CD4-positive, alpha-beta T cell treated with Interleukin-4 for 1 hour (primary cell): ENCODE measurements at regions not wholly inside any gene's neighbourhood (a gene's known extent, or its start where the extent isn't known, plus 50 kb on each side); places are given as distances from the start of the nearest gene placed in this dataset.
"Not testable (repeated sequence)": the region's sequence is repeated elsewhere in the genome, so short reads cannot be mapped to it uniquely, and the experiment has no call there.

Source experiments
- DNase-seq, 2 donors: peaks; one replicate each; pipeline ENCODE4 v3.0.0-alpha.2; 2020 to 2022

- DNase-seq = not testable (repeated sequence)
Observed at GRCh38 chrX:124181515-124181914, 150.9 kb upstream of the TEX13D start.

- DNase-seq = no peak
Observed at GRCh38 chrX:124190440-124190839, 142.0 kb upstream of the TEX13D start.

- no peak for DNase-seq
Observed at GRCh38 chrX:124194199-124194598, 138.3 kb upstream of the TEX13D start.

GRCh38 chrX:124194901-124195300 lies 137.6 kb upstream of the TEX13D start:
- no peak for DNase-seq

GRCh38 chrX:124203311-124203710 lies 129.1 kb upstream of the TEX13D start:
- DNase-seq = no peak

GRCh38 chrX:124208660-124209059 lies 123.8 kb upstream of the TEX13D start:
- DNase-seq = peak in 1 of 2 donors; percentile 16

GRCh38 chrX:124209792-124210576 lies 122.5 kb upstream of the TEX13D start:
- DNase-seq = no peak

GRCh38 chrX:124211312-124211942 lies 121.0 kb upstream of the TEX13D start:
- peak; percentile 25 to 67 for DNase-seq

- peak; percentile 30 to 48 for DNase-seq
Observed at GRCh38 chrX:124212622-124213021, 119.8 kb upstream of the TEX13D start.

- no peak for DNase-seq
Observed at GRCh38 chrX:124215786-124216185, 116.7 kb upstream of the TEX13D start.

GRCh38 chrX:124216396-124217115 lies 115.9 kb upstream of the TEX13D start:
- no peak for DNase-seq

GRCh38 chrX:124217304-124218251 lies 114.9 kb upstream of the TEX13D start:
- peak; percentile 50 to 71 for DNase-seq

- peak in 1 of 2 donors; percentile 28 for DNase-seq
Observed at GRCh38 chrX:124223524-124223923, 108.9 kb upstream of the TEX13D start.

GRCh38 chrX:124224528-124224927 lies 107.9 kb upstream of the TEX13D start:
- no peak for DNase-seq

GRCh38 chrX:124226129-124226528 lies 106.3 kb upstream of the TEX13D start:
- DNase-seq = peak in 1 of 2 donors; percentile 16

GRCh38 chrX:124228849-124229248 lies 103.6 kb upstream of the TEX13D start:
- no peak for DNase-seq

GRCh38 chrX:124229374-124229773 lies 103.1 kb upstream of the TEX13D start:
- no peak for DNase-seq

- no peak for DNase-seq
Observed at GRCh38 chrX:124230655-124231450, 101.6 kb upstream of the TEX13D start.

- DNase-seq = no peak
Observed at GRCh38 chrX:124231451-124231759, 101.1 kb upstream of the TEX13D start.

- no peak for DNase-seq
Observed at GRCh38 chrX:124232523-124233201, 99.8 kb upstream of the TEX13D start.

GRCh38 chrX:124234348-124234747 lies 98.1 kb upstream of the TEX13D start:
- DNase-seq = no peak
